Stimulated activated CD4-positive, alpha-beta T cell treated with anti-CD3 and anti-CD28 coated beads, Interleukin-15, amount 100 ng/mL, for 24 hours (primary cell): ENCODE measurements at regions not wholly inside any gene's neighbourhood (a gene's known extent, or its start where the extent isn't known, plus 50 kb on each side); places are given as distances from the start of the nearest gene placed in this dataset.

ENCODE experiments used
- DNase-seq: peaks from one replicate; pipeline ENCODE4 v3.0.0-alpha.2; 2020

DNA sequence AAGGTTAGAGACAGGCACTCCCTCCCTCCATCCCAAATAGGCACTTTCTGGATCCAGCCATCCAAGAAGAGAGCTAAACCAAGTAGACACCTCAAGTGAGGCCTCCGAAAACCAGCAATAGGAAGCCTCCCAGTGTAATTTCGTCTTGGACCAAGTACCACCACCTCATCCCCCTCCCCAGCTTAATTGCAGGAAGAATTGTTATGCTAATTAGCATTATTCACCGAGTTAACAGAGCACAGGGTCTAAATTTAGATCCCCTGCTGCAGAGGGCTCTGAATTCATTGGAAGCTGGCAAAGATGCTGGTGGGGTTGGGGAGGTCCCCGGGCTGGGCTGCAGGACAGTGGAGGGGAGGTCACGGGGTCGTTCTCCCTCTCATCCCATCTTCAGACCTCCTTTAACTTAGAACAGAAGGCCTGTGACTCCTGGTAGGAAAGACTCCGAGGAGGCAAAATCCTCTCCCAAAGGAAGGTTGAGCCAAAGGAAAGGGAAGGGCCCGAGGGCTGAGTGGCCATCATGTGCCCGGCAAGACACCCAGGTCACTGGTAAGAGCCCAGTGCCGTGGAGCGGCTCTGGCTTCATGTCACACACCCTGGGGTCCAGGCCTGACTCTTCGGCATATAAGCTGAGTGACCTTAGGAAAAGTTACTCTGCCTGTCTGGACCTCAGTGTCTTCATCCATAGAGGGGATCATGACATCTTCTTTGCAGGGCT lies 209.2 kb upstream of the GRIK3 start:
- DNase-seq = no peak

DNA sequence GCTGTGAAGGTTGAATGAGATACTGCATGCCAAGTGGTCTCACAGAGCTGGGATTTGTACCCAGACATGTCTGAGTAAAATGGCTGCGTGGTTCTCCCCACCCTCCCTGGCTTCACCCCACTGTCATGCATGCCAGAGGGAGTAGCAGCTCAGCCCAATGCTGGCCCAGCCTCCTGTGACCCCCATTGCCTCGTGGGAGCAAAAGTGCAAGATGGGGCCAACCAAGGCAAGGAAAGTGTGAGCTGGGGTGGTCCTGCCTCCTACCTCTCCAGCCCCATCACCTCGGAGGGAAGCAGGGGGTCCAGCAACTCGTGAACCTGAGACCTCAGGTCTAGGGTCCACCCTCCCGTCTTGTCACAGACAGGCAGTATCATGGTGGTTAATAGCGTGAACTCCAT lies 209.8 kb upstream of the GRIK3 start:
- DNase-seq = no peak

DNA sequence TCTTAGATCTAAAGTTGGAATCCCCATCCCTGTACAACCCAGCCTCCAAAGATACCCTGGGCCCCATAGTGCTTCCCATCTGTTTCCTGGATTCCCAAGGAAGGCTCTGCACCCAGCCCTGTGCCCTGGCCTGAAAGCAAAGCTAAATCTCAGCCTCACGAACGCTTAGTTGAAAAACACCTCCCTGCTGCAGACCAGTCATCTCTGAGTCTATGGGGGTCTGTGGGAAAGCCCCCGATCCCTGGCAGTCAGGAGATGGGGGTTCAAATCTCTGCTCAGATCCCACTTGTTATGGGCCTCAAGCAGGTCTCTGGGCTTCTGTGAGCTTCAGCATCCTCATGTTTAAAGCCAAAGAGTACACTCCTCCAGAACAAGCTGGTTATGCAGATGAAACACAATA lies 210.5 kb upstream of the GRIK3 start:
- DNase-seq = no peak

DNA sequence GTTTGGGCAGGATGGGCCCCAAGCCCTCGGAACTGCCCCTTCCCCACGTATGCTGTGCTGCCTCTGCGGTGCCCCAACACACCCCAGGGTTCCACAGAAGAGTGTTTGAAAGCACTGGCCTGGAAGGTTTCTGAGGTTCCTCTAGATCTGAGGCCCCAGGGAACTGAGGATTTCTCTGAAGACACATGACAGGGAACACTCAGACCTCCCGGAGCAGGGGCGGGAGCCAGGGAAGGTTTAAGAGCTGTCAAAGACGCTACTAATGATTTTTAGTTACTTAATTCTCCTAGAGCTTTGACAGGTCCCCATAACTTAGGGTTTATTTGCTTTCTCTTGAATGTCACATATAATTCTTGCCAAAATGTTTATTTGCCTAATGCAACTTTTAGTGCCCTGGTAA lies 212.3 kb upstream of the GRIK3 start:
- no peak for DNase-seq

DNA sequence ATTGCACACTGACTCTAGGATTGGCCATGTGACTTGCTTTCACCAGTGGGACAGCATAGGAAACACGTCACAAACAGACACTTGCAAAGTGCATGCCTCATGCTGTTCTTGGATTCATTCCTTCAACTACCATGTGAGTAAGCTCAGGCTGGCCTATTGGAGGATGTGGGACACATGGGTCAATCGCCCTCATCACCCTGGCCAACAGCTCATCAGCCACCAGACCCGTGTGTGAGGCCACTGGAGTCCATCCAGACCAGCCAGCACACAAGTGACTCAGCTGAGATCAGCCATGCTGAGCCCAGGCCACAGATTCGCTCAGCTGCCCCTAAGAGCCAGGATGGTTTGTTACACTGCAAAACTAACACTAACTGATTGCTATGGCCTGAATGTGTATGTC lies 216.1 kb upstream of the GRIK3 start:
- no peak for DNase-seq

DNA sequence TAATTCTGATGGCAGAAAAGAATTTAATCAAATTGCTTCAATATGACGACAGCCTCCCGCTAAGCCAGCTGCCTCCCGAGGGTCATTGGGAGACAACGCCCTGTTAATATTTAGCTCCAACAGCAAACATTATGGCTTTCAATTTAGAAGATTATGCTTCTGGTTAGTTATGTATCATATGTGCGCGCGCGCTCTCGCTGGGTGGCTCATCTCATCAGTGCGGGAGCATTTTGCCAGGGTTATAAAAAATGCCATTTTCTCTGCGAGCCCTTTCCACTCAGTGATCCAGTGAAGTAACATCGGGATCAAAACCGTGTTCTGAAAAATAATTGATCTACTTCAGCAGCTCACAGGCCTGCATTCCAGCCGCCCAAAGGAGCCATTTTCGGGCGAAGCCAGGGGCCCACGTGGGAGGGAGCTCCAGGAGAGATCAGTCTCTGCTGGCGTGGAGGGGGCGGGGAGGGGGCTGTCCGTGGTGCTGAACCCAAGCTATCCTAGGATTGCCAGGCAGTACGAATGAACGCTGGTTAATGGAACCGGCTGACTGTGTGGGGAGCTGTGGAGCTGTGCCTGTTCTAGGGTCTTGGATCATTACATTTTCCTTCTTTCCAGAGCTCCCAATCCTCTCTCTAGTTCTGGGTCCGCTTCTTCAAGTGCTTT lies 219.1 kb upstream of the ZC3H12A start:
- DNase-seq = peak; percentile 31

DNA sequence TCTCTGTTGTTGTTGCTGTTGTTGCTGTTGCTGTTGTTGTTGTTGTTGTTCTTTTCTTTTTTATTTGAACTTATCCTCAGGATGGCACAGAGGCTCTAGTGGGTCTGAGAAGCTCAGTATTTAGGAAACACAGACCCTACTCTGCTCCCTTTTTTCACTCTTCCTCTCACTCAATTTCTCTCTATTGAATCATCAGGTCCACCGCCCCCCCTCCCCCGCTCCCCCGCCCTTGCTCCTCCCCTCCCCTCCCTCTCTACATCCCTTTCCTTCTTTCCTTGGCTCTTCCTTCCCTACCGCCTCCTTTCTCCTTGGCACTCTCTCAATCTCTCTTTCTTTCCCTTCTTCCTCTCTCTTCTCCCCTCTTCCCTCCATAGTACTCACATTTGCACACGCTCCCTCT lies 218.5 kb upstream of the ZC3H12A start:
- DNase-seq = no peak

DNA sequence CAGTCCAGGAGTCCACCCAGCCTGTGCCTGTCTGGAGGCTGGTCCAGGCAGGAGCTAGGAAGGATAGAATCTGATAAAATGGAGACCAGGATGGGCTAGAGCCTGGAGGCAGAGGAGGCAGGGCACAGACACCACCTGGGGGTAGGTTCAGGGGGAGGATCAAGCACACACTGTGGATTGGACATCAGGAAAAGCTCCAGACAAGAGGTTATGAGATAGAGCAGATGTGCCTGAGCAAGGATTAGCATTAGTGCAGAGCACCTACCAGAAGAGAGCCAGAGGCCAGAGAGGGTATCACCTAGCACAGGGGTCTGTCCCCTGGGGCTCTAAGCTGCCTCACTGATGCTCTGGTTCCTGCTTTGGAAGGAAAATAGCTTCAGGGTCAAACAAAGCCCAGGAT lies 216.7 kb upstream of the ZC3H12A start:
- no peak for DNase-seq

DNA sequence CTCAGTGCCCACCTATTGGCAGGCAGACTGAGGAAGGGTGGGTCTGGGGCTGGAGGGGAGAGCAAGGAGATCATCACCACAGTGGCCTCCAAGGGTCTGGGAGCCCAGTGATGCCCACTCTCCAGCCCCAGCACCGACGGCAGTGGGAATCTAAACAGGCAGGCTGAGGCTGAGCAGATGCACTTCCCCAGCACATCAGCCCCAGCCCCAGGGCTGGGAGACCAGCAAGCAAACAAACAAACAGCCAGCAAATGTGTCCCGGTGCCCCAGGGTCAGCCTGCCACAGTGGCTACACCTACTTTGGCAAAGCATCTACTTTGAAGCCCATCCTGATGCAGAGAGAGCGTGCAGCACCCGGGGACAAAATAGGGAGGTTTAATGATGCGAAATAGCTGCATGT lies 216.3 kb upstream of the ZC3H12A start:
- no peak for DNase-seq

DNA sequence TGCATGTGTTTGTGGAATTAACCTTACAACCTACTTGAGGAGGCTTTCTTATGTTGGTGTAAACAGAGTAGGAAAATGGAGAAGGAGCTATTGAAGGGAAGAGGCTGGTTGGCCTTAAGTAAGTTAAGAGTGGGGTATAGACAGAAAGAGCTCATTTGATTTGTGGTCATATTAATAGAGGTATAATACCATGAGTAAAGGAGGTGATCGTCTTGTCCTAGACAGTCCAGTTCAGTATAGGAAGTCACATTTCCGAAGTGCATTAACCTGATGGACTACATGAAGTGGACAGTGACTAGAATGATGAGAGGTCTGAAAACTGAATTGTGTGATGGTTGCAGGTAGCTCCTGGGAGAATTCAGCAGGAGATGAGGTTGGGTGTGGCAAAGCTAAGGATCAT lies 215.4 kb upstream of the ZC3H12A start:
- DNase-seq = no peak

DNA sequence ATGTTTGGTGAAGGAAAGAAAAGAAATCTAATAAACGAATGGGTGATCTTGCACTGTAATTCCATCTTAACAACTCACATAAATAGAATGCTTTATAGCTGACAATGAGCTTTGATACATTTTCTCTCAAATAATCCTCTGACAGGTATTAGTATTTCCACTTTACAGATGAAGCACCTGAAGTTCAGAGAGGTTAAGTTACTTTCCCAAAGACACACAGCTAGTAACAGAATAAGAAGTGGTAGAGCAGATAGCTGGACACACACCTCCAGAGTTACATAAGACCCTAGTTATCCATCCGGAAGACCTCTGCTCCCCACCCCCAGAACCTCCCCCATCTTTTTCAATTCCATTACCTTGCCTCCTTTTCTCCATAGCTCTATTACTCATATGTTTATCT lies 213.3 kb upstream of the ZC3H12A start:
- no peak for DNase-seq

DNA sequence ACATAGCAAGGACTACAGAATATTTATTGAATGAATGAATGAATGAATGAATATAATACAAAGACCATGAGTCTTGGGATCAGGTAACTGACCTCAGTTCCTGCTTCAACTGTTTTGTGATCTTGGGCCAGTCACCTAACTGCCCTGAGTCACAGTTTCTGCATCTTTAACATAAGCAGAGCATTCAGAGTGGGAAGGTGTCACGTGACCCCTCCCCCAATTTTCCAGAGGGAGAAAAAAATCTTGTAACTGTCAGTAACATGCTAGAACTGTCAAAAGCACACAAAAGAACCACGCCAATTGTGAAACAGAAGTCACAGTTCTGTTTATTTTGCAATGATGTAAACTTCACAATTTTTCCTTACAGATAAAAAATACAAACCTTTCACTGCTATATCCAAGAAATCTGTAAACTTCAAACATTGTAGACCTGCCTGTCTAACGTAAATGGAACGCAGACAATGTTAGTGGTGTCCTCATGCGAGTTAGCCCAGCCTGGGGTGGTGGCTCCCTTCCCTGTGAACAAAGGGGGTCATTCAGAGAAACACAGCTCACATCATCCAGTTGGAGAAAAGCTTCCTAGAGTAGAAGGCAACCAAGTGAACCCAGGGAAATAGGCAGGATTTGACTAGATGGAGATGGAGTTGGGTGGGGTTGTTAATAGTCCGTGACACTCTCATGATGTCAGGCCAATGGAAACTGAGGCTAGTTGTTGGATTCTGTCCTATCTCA lies 211.8 kb upstream of the ZC3H12A start:
- DNase-seq = no peak

DNA sequence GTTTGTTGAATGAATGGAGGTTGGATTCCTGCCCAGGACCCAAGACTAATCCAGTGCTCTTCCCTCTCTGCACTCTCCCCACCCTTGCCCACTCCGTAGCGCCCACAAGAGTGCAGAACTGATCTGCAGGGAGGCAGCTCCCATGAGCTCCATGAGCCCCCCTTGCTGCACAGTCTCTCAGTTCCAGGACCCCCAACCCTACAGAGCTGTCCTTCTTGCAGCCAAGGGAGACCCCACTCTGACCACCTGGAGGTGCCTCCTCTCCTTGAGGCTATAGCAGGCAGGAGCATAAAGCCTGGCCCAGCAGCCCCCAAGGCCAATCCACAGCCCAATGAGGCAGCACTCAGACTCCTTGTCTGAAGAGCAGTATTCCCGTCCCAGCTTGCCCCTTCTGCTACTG lies 209.2 kb upstream of the ZC3H12A start:
- DNase-seq = no peak

DNA sequence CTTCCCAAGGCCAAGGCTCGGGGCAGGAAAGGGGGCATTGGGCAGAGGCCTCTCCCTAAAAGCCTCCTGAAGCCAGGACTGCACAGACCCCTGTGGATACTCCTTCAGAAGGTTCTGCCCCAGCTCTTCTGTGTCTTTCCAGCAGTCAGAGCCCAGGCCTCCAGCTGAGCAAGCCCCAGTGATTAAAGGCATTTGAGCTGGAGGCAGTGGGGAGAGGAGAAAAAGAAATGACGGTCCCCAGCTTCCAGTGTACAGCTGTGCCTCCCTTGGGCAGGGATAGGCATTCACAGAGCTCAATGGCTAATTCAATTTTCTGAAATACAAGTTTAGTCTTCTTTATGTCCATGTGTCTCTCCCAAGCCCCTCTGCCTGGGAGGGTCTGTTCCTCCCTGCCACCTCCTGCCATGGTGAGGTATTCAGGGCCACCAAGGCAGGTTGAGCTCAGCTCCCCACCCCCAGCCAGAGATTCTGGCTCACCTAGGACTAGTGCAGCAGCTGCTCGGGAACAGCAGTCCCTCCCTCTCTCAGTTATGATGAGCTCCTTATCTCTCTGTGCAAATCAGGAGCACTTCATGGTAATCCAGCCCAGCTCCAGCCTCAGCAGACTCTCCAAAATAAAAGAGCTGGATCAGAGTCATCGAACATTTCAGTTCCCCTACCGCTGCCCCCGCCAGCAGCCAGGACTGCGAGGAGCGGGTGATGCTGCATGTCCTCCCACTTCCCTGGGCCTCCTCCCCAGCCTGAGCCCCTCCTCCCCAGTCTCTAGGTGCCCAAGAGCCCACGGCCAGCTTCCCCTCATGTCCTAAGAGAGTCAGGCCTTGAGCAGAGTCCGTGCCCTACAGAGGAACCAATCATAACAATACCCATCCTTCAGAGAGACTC lies 208.4 kb upstream of the ZC3H12A start:
- DNase-seq = no peak

DNA sequence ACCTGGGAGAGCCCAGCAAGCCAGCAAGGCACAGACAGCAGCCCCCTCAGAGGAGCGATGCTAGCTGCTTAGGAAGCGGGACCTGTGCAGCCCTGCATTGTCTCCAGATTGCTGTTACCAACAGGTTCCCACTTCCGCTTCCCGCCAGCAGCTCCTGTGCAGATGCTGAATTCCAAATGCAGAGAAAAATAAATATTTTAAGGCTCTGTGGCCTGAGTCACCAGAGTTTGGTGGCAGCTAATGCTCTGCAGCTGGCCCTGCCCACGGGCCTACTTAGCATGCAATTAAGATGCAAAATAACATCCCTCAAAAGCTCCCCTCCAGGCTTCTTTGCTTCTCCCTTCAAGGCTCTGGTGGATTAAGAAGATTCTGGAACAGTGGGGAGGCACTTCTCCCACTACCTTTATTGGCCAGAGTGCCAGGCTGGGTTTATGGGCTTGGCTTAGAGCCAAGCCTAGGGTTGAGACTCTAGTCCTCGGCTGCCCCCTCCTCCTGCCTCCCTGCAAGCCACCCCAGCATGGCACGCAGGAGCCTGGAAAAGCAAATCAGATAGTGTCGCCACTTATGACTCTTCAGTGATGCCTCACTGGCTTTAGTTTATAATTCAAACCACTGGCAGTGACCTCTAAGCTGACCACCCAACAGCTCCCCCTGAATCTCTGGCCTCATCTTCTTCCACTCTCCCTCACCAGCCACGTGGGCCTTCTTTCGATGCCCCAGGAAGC lies 207.1 kb upstream of the ZC3H12A start:
- no peak for DNase-seq

DNA sequence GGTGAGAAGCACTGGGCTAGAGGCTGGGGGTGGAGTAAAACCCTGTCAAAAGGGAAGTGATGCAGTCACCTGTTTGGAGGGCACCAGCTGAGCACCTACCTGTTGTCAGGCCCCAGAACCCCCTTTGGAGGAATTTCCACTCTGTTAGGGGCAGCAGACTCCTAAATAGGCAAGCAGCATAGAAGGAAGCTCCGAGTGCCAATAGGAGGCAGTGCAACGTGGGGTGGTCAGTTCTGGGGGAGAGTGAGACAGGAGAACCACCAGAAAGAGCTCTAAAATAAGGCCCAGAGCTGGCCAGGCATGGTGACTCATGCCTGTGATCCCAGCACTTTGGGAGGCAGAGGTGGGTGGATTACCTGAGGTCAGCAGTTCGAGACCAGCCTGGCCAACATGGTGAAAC lies 203.7 kb upstream of the ZC3H12A start:
- DNase-seq = no peak

DNA sequence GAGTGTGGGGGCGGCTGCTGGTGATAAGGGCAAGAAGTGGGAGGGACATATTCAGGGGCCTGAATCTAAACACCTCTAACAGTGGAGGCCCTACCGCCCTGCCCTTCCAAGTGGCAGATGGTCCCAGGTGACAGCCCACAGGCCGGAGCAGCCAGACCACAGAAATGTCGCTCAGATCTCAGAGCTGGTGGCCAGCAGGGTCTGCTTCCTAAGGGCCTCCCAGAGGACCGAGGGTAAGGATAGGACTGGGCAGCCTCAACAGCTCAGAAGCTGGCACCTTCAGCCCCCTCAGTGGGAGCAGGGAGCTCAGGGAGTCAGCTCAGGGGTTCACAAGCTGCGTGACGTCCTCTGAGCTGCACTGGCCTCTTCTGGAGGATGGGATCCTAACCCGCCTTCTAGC lies 201.8 kb upstream of the ZC3H12A start:
- no peak for DNase-seq

DNA sequence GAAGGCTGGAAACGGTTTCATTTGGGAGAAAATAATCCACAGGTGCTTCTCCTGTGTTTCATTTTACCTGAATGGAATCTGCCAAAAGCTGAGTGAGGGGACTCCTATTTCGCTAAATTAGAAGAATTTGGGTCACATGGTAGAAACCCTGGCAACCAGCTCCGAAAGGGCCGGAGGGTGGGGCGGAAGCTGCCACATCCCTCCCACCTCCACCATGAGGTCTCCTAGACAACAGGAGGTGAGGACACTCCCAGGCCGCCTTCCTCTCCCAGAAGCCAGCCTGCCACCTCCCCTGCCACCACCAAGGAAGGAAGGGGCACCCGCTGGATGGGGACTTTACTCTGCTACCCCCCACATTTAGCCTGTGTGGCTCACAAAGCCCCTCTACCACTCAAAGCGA lies 199.9 kb upstream of the ZC3H12A start:
- DNase-seq = no peak

DNA sequence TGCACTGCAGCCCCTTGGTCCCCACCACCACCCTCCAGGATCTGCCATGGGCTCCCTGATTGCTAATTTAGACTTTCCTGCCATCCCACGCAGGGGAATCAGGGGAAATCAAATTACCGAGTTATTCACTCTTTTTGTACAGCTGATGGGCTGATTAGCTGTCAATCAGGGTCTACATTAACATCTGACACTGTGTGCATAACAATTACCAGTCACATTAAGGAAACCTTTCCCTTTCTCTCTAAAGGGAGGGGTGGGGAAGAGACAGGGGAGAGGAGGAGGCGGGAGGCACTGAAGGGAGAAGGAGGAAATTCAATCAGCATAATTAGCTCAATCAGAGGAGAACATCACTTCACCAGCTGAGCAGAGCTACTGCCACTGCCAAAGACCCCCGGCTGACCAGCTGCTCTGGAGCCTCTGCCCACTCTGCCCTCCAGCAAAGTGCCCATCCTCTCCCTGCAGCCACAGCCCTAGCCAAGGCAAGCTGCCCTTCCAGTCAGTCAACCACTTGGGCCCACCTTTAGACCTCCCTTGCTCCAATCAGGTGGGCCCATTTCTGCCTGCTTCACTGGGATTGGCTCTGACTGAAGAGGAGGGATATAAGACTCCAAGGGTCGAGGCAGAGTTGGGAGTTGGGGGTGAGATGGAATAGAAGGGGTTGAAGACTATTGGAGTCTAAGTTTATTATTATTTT lies 199.3 kb upstream of the ZC3H12A start:
- DNase-seq = no peak

DNA sequence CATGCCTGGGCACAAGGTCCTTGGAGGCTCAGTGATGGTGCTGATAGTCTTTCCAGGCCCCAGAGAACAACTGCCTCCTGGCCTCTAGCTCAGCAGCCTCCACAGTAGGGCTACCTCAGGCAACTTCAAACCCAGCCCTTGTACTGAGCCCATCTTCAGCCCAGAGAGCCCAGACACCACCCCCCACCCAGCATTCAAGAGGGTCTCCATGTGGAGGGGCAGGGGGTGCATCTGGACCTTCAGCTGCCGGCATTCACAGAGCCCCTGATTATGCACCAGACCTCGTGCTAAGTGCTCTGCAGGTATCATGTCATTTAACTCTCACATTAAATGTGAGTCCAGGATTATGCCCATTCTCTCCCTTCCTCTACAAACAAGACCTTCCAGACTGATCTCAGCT lies 197.0 kb upstream of the ZC3H12A start:
- DNase-seq = no peak

DNA sequence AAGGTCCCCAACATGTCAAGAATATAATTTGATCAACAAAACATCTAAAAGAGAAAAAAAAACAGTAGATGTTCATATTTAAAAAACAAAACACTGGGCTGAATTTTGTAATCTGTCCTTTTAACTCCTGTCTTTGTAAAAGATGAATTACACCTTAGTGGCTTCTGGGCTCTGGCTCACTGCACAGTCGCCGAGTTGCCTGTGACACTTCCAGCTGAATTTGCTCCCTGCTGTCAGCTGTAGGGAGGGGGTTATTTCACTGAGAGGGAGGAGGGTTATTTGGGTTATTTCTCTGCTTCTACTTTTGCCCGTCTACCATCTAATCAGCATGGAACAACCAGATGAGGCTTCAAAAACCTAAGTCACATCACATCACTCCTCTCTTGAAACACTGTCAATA lies 193.0 kb upstream of the ZC3H12A start:
- DNase-seq = no peak

DNA sequence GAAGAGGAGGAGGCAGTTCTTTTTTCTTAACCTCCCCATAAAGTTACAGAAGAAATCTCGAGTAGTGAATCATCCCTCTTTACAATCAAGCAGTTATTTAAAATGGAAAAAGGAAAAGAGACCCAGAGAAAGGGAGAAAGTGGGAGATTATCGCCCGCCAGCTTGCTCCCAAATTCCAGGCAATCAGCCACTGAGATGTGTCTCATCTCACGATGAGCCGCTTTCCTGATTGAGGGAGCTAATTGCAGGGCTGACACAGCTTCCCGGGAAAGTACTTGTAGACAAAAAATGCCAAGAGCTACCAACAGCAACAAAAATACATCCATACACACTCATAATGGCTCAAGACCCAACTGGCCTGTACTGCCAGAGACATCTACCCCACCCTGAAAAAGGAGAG lies 191.6 kb upstream of the ZC3H12A start:
- DNase-seq = no peak
